PC-3 (cell line): ENCODE measurements at regions not wholly inside any gene's neighbourhood (a gene's known extent, or its start where the extent isn't known, plus 50 kb on each side); places are given as distances from the start of the nearest gene placed in this dataset.

Experiments
- EZH2 ChIP-seq: fragments of 300-600 bp; sonication (generic); IDR thresholded peaks from one replicate; pipeline ENCODE4 v1.6.1; 2017; ENCODE audit warnings: antibody characterized with exemption, mild to moderate bottlenecking, low read length; ENCODE audit not compliant: unreplicated experiment
- TF ChIP-seq, protein P1 (sequence below): fragments of 300-600 bp; sonication (generic); conservative IDR thresholded peaks from 2 replicates; pipeline ENCODE4 v1.5.1; 2017; ENCODE audit warnings: antibody characterized with exemption, low read depth, mild to moderate bottlenecking, low read length

DNA sequence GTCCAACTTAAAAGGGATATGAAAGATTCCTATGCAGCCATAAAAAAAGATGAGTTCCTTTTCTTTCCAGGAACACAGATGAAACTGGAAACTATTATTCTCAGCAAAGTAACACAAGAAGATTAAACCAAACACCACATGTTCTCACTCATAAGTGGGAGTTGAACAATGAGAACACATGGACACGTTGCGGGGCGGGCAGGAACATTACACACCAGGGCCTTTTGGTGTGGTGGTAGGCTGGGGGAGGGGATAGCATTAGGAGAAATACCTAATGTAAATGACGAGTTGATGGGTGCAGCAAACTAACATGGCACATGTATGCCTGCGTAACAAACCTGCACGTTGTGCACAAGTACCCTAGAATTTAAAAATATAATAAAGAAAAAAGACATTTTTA is 516.1 kb downstream of the LRRC70 start:
- TF ChIP-seq, protein P1, sequence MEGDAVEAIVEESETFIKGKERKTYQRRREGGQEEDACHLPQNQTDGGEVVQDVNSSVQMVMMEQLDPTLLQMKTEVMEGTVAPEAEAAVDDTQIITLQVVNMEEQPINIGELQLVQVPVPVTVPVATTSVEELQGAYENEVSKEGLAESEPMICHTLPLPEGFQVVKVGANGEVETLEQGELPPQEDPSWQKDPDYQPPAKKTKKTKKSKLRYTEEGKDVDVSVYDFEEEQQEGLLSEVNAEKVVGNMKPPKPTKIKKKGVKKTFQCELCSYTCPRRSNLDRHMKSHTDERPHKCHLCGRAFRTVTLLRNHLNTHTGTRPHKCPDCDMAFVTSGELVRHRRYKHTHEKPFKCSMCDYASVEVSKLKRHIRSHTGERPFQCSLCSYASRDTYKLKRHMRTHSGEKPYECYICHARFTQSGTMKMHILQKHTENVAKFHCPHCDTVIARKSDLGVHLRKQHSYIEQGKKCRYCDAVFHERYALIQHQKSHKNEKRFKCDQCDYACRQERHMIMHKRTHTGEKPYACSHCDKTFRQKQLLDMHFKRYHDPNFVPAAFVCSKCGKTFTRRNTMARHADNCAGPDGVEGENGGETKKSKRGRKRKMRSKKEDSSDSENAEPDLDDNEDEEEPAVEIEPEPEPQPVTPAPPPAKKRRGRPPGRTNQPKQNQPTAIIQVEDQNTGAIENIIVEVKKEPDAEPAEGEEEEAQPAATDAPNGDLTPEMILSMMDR, result no peak
- TF ChIP-seq EZH2, result no peak
